GM12891 (cell line): ENCODE measurements at regions not wholly inside any gene's neighbourhood (a gene's known extent, or its start where the extent isn't known, plus 50 kb on each side); places are given as distances from the start of the nearest gene placed in this dataset.

ENCODE experiments used
- DNase-seq: peaks from one replicate; pipeline ENCODE4 v3.0.0; 2011; ENCODE audit warnings: low spot score; ENCODE audit not compliant: insufficient read length
- FAIRE-seq: peaks from 2 replicates; lab custom pipeline; 2011; peaks lifted over from hg19 to GRCh38; lab: Jason Lieb, UNC
- PAX5 ChIP-seq: IDR thresholded peaks from 2 replicates; pipeline ENCODE4 v1.6.1; 2011; ENCODE audit warnings: low read length, moderate library complexity, mild to moderate bottlenecking; ENCODE audit not compliant: insufficient read depth, severe bottlenecking
- POLR2A ChIP-seq: IDR thresholded peaks from 2 replicates; pipeline ENCODE4 v1.6.1; 2011; ENCODE audit warnings: low read depth, low read length, control low read depth
- POLR2AphosphoS5 ChIP-seq: IDR thresholded peaks from 2 replicates; pipeline ENCODE4 v1.6.1; 2011; ENCODE audit warnings: low read depth, low read length, control low read depth
- POU2F2 ChIP-seq: IDR thresholded peaks from 2 replicates; pipeline ENCODE4 v1.6.1; 2011; ENCODE audit warnings: low read depth, mild to moderate bottlenecking, control low read depth, low read length, moderate library complexity
- SPI1 ChIP-seq: IDR thresholded peaks from 2 replicates; pipeline ENCODE4 v1.6.1; 2011; ENCODE audit warnings: low read depth, low read length, control low read depth
- TAF1 ChIP-seq: IDR thresholded peaks from 2 replicates; pipeline ENCODE4 v1.6.1; 2011; ENCODE audit warnings: low read depth, low read length, control low read depth

DNA sequence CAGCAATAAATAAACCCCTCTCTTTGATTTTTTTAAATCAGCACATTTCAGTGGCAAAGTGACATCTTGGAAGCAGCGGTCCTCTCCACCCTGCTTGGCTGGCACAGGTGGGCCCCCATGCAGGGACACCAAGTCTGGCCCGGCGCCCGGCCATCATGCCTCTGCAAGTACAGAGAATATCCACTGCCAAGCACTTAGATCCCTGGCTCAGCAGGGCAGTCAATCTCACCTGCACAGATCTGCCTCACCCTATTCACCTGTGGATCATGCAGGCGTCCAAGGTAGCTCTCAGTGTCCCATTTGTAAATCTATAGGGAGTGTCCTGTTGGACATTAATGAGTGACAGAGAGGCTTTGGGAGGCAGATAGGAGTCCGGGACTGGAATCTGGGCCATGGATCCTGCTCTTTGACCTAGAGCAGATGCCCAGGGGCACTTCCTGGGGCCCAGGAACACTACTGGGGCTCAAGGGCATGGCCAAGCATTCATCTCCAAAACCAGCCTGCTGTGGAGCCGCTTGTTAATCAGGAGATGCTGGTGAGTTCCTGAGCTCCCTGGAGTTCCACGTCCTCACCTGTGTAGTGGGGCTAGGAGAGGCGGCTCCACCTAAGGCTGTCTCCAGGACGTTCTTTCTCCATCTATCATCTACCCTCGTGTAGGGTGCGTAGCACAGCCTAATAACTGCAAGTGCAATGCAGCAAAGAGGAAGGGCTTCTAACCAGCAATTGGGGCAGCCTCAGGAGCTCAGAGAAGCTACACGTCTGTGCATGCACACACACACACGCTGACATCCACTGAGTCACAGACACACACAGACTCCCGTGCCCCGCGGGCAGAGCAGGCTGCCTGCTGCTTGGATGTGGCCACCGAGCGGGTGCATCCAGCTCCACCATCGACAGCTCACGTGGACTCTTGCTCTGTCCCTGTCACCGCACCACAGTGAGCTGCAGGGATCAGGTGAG lies 123.6 kb downstream of the OAT start:
- no peak for TF ChIP-seq PAX5
- no peak for TF ChIP-seq POLR2AphosphoS5
- no peak for TF ChIP-seq TAF1
- DNase-seq (no peak), FAIRE-seq (no peak)

DNA sequence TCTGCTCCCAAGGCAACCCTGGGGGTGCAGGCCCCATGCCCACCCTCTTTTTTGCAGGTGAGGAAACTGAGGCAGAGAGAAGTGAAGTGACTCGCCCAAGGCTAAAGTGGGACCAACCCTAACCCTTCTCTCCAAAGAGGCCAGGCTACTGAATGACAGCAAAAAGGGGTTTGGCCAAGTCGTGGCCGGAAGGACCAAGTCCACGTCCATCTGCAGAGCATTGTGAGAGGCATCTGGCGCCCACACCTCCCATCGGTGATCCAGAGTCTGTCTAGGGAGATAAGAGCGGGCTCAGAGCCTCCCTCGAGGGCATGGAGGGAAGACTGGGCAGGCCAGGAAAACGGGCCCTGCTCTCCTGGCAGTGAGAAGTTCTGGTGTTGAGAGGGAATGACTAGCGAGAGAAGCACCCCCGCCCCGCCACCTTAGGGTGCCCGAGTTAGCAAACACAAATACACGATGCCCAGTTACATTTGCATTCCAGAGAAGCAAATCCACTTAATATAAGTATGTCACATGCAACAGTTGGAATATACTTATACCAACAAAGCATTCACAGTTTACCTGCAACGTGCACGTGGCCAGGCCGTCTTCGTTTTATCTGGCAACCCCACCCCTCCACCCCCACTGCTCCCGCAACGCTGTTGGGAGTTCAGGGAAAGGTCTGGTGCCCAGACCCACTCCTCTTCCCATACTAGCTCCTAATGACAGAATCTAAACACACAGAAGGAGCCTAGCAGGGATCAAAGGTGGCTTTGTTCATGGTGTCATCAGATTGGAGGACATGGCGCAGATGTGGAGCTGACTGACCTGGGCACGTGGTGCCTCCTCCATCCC lies 124.9 kb downstream of the OAT start:
- DNase-seq (no peak), FAIRE-seq (no peak)
- no peak for TF ChIP-seq SPI1
- no peak for TF ChIP-seq POLR2A
- TF ChIP-seq PAX5: no peak
- TF ChIP-seq POLR2AphosphoS5: no peak
- no peak for TF ChIP-seq TAF1
- no peak for TF ChIP-seq POU2F2

DNA sequence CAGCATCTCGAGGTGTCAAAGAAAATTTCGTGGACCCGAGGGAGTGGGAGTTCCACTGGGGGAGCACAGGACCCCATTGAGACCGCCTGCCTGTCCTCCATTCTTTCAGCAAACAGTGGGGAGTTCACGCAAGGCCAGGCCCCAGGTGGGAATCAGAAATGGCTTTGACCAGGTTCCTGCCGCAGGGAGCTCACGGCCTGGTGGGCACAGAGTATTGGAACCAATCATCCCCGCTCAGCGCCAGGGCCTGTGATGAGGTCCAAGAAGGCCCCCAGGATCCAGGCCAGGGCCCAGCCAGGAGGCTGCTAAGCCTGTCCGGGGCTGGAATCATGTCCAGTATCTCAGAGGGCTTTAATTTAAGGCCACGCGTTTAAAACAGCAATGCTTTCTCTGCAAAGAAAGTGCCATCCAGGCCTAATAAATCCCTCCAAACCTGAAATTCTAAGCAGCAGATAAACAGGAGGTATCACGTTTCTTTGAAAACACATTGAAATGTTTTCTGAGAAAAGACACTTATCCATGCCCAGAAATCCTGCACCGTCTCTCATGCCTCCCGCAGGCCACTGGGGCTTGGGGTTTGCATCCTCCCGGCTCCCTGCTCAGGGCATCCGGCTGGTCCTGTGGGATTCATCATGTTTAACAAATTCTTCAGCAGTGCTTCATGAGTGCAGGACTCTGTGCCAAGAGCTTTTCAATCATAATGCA lies 125.7 kb downstream of the OAT start:
- FAIRE-seq (no peak), DNase-seq (no peak)
- TF ChIP-seq TAF1: no peak
- TF ChIP-seq POLR2AphosphoS5: no peak
- no peak for TF ChIP-seq PAX5
- TF ChIP-seq SPI1: no peak
- TF ChIP-seq POU2F2: no peak
- TF ChIP-seq POLR2A: no peak

DNA sequence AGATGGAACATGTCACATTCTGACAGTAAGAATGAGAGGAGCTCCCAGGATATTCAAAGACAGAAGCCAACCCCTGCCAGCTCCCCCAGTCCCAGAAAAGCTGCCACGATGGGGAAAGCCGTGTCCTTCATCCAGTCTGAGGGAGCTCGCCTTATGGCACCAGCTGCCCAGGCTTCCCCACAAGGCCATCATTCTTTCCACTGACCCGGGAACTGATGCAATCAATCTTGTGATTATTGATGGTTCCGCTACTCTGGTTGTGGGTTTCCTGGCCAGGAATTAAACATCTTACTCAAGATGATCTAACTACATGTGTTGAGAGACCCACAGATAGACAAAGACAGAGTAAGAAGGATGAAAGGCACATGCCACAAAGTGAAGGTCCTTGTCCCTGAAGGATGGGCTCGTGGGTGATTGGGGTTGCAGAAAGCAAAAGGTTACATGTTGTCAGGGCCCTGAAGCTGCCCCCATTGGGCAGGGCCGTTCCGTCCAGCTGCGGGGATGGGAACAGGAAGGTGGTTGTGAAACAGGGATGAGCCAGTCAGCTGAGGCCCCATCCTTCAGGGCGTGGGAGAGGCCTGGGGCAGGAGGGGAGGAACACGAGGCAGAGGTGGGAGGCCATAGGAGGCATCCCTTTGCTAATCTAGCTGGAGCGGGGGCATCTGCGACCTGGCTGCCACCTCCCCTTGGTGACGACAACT lies 127.6 kb downstream of the OAT start:
- FAIRE-seq (no peak), DNase-seq (no peak)
- TF ChIP-seq POLR2AphosphoS5 (no peak), POU2F2 (no peak), TAF1 (no peak), POLR2A (no peak), SPI1 (no peak), PAX5 (no peak)

DNA sequence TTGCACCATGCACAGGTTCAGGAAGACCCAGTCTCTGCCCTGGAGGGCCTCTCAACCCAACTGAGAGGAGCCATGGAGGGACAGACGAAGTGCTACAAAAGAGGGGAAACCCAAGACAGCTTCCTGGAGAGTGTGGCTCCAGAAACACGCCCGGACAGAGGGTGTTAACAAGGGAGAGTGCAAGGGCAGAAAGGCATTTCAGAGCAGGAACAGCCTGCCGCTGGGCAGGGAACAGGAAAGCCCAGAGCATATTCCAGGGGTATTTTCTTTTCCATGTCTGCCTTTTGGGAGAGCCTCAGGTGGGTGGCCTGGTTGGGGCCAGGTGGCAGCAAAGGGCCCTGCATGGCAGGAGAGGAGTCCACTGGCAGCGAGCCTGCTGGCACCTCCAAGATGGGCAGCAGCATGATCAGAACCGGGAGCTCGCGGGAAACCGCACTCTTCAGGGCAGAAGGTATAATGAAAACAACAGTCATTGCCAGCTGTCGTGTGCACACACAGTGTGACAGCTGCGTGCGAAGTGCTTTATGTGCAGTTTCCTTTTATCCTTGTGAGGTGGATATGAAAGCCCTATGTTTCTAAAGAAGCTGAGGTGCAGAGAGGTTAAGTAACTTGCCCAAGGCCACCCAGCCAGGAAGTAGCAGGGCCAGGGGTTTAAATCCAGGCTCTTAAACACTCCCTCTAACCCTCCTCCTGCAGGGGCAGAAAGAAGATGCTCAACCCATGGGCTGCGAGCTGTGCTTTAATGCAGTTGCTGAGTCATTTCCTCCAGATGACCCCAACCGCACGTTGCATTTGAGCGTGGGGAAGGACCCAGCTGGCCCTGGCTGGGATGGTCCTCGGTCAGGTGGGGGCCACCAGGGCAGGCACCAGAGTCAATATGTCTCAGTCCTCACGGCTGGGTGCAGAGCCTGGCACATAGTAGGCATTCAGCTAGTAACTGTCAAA lies 128.6 kb downstream of the OAT start:
- FAIRE-seq: peak; percentile 55
- no peak for TF ChIP-seq POLR2A
- no peak for TF ChIP-seq SPI1
- no peak for TF ChIP-seq PAX5
- no peak for TF ChIP-seq POLR2AphosphoS5
- TF ChIP-seq TAF1: no peak
- TF ChIP-seq POU2F2: peak; percentile 49; the same call in 1 of the 2 replicates
- no peak for DNase-seq

DNA sequence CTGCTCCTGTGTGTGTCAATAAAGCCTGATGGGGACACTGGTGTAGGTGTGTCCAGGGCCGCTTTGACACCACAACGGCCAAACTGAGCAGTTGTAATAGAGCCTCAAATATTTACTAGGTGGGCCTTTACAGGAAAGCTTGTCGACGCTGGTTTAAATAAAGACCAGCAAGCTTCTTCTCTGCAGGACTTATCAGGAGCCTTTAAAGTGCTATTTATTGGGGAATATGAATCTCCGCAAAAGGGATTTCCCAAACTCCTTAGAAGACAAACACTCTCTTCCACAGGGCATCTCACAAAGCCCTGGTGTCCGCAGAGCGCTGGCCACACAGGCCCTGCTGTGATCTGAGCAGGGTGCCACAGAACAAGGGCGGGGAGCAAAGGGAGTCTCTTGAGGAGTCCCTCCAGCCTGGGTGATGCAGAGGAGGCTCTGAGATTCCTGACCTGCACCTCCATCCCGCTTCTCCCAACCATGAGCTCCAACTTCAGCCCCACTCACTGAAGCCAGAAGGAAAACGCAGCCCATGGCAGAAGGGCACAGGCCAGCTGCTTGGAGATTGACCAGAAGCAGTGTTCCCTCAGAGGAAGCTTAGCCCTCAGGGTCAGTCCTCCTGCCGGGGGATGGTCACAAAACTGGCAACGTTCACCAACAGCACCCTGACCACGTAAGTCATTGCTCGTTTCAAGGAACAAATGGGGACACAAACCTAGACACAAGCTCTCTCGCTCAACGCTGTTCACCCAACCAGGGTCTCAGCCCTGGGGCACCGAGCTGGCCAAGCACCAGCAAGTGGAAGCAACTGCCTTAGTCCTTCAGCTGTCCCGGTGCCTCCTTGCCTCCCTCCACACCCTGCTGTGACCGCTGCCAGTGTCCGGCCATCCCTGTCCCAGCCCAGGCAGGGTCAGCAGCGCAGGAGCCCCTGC lies 129.5 kb downstream of the OAT start:
- DNase-seq (no peak), FAIRE-seq (no peak)
- no peak for TF ChIP-seq TAF1
- TF ChIP-seq PAX5: no peak
- TF ChIP-seq POLR2A: no peak
- TF ChIP-seq POLR2AphosphoS5: no peak
- no peak for TF ChIP-seq SPI1
- no peak for TF ChIP-seq POU2F2

DNA sequence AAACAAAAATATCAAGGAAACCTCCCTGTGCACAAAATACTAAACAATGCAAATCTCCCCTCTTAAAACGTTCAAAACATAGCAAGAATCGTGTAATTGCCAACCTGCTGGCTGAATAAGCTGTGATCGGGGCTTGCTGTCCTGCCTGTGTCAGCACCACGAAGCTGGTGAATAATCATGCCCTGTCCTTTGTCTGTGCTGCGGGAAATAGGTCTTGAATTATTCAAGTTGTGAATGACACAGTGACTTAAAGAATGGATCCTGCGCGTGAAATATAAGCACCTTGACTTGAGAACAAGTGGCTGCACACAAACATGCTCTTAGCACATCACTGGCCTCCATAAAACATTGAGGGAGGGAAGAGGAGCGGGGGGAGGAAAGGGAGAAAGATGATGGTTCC lies 130.2 kb downstream of the OAT start:
- FAIRE-seq (no peak), DNase-seq (no peak)
- TF ChIP-seq TAF1: no peak
- no peak for TF ChIP-seq POU2F2
- no peak for TF ChIP-seq POLR2A
- no peak for TF ChIP-seq SPI1
- no peak for TF ChIP-seq PAX5
- no peak for TF ChIP-seq POLR2AphosphoS5

DNA sequence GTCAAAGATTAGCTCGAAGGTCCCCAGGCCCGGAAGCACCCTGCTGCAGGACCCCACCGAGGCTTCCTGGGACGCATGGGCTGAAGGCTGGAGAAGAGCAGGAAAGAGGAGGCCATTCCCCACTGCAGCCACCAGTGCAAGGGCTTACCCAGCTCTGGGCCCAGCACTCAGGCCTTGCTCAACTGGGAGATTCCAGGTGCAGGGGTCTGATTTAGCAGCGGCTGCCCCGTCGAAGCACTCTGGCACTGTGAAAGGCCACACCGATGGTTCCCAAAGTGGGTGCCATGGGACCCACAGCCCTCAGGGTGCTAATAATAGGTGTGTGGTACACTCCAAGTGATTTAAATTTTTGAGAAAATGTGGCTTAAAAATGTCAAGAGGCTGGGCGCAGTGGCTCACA lies 130.9 kb downstream of the OAT start:
- TF ChIP-seq POLR2A (no peak), SPI1 (no peak), PAX5 (no peak), TAF1 (no peak), POLR2AphosphoS5 (no peak), POU2F2 (no peak)
- no peak for FAIRE-seq

More for the DNA sequence above, 130.9 kb downstream of the OAT start:
- DNase-seq: no peak
